ENCODE measurements at regions not wholly inside any gene's neighbourhood (a gene's known extent, or its start where the extent isn't known, plus 50 kb on each side); places are given as distances from the start of the nearest gene placed in this dataset.

DNA sequence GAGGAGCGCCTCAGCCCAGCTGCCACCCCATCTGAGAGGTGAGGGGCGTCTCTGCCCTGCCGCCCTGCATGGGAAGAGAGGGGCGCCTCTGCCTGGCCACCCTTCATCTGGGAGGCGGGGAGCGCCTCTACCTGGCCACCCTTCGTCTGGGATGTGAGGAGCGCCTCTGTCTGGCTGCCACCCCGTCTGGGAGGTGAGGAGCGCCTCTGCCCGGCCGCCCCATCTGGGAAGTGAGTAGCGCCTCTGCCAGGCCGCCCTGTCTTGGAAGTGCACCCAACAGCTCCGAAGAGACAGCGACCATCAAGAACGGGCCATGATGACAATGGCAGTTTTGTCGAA, 114.4 kb upstream of the CES5A start:
- TF ChIP-seq, protein P1, sequence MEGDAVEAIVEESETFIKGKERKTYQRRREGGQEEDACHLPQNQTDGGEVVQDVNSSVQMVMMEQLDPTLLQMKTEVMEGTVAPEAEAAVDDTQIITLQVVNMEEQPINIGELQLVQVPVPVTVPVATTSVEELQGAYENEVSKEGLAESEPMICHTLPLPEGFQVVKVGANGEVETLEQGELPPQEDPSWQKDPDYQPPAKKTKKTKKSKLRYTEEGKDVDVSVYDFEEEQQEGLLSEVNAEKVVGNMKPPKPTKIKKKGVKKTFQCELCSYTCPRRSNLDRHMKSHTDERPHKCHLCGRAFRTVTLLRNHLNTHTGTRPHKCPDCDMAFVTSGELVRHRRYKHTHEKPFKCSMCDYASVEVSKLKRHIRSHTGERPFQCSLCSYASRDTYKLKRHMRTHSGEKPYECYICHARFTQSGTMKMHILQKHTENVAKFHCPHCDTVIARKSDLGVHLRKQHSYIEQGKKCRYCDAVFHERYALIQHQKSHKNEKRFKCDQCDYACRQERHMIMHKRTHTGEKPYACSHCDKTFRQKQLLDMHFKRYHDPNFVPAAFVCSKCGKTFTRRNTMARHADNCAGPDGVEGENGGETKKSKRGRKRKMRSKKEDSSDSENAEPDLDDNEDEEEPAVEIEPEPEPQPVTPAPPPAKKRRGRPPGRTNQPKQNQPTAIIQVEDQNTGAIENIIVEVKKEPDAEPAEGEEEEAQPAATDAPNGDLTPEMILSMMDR (IDR thresholded peaks at IDR 0.05), result no peak
- TF ChIP-seq, protein P2, sequence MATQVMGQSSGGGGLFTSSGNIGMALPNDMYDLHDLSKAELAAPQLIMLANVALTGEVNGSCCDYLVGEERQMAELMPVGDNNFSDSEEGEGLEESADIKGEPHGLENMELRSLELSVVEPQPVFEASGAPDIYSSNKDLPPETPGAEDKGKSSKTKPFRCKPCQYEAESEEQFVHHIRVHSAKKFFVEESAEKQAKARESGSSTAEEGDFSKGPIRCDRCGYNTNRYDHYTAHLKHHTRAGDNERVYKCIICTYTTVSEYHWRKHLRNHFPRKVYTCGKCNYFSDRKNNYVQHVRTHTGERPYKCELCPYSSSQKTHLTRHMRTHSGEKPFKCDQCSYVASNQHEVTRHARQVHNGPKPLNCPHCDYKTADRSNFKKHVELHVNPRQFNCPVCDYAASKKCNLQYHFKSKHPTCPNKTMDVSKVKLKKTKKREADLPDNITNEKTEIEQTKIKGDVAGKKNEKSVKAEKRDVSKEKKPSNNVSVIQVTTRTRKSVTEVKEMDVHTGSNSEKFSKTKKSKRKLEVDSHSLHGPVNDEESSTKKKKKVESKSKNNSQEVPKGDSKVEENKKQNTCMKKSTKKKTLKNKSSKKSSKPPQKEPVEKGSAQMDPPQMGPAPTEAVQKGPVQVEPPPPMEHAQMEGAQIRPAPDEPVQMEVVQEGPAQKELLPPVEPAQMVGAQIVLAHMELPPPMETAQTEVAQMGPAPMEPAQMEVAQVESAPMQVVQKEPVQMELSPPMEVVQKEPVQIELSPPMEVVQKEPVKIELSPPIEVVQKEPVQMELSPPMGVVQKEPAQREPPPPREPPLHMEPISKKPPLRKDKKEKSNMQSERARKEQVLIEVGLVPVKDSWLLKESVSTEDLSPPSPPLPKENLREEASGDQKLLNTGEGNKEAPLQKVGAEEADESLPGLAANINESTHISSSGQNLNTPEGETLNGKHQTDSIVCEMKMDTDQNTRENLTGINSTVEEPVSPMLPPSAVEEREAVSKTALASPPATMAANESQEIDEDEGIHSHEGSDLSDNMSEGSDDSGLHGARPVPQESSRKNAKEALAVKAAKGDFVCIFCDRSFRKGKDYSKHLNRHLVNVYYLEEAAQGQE (IDR thresholded peaks at IDR 0.05; ENCODE audit: insufficient read depth in 1 of 2, low read depth in 2 of 2, low read length in 1 of 2), result no peak
